C4-2B (cell line): ENCODE measurements at regions not wholly inside any gene's neighbourhood (a gene's known extent, or its start where the extent isn't known, plus 50 kb on each side); places are given as distances from the start of the nearest gene placed in this dataset.

Experiments
- H3K27ac ChIP-seq: fragments of 450-650 bp; 2 replicates; pipeline ENCODE4 v1.5.1; 2017
- CTCF ChIP-seq: fragments of 450-650 bp; conservative IDR thresholded peaks from 2 replicates; pipeline ENCODE4 v1.5.1; 2017; ENCODE audit warnings: mild to moderate bottlenecking
- ZFX ChIP-seq: fragments of 450-650 bp; IDR thresholded peaks from 2 replicates; pipeline ENCODE4 v1.6.1; 2017

DNA sequence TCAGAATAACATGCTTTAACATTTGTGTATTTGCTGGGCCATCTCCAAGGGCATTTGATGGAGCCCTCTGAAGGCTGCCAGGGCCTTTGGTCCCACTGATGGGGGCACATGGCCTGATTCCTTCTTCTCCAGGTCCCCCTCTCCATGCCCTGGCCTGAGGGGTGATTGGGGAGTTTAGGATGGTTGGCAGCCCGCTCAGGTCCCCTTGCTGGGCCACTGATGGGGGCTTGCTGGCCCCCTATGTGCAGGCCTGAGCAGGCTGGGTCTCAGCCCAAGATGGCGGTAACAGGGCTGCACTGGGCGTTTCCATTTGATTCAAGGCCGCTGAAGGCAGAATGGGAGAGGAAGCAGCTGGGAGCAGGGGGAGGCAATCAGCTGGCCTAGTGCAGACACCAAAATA lies 113.7 kb upstream of the NECTIN1 start:
- H3K27ac ChIP-seq = no peak overlapping the region
- TF ChIP-seq CTCF (no peak), ZFX (no peak)

- TF ChIP-seq CTCF (no peak), ZFX (no peak)
- H3K27ac ChIP-seq = no peak overlapping the region
These were observed 110.6 kb upstream of the NECTIN1 start for GRCh38 chr11:119839476-119840133.

DNA sequence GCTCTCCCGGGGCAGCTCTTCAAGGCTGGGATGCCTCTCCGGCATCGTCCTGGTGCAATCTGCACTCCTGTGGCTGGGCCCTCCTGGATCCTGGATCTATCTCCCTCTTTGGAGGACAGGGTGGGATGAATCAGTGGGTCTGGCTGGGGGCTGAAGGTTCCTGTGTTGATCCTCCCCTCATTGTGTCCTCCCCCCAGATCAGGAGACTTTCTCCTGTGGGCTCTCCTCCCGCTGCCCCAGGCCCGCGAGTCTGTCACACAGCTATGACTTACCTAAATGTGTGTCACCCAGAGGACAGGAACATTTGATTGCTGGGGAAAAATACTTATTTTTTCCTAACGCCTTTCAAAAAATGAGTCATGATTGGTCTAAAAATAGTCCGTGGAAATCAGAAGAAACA lies 106.8 kb upstream of the NECTIN1 start:
- TF ChIP-seq ZFX (no peak), CTCF (no peak)

GRCh38 chr11:119832202-119832935 lies 103.4 kb upstream of the NECTIN1 start:
- TF ChIP-seq CTCF = no peak
- no peak for TF ChIP-seq ZFX
- peak overlapping the region; percentile 31 for H3K27ac ChIP-seq

More for the DNA sequence above, 106.8 kb upstream of the NECTIN1 start:
- H3K27ac ChIP-seq = no peak overlapping the region

DNA sequence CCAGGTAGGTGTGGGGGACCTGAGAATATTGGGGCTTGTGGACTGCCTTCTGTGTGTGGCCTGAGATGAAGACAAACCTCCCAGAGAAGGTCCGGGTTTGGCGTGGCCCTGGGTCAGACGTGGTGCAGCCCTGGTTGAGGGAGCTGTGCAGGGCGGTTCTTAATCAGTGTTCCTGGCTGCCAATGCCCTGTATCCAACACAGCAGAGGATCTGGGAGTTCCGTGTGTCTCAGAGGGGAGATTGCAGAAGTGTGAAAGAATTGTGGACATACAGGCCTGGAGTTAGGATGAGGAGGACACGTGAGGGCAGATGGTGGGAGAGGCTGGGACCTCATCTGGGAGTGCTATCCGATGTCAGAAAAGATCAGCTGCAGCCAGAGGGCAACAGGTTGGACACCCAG lies 102.0 kb upstream of the NECTIN1 start:
- TF ChIP-seq ZFX (no peak), CTCF (no peak)
- H3K27ac ChIP-seq = no peak overlapping the region

DNA sequence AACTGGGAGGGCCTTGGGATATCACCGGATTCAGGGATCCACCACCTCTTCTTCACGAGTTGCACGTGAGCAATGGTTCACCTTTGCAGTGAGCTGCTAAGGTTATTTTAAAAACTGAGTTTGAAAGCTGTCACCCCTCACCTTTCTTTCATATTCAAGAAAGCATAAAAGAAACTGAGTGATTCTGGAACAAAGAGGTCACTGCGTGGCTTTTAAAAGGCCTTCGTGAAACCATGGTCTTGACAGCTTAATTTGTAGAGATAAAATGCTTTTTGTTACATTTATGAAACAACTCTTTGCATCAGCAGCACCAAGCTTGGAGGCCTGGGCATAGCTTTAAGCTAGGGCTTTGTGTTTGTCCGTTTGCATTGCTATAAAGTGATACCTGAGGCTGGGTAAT lies 101.4 kb upstream of the NECTIN1 start:
- TF ChIP-seq ZFX (no peak), CTCF (no peak)

GRCh38 chr11:119829402-119829801 lies 100.4 kb upstream of the NECTIN1 start:
- TF ChIP-seq ZFX (no peak), CTCF (no peak)
- H3K27ac ChIP-seq = no peak overlapping the region

More for the DNA sequence above, 101.4 kb upstream of the NECTIN1 start:
- H3K27ac ChIP-seq = no peak overlapping the region
